H1 (cell line): ENCODE measurements at regions not wholly inside any gene's neighbourhood (a gene's known extent, or its start where the extent isn't known, plus 50 kb on each side); places are given as distances from the start of the nearest gene placed in this dataset.
A peak's percentile ranks its signal among the peaks of the same experiment; 100 is the strongest.

ENCODE experiments used
- CTCF ChIA-PET: fragments of 300-600 bp; sonication (Branson Sonifier 250); formaldehyde crosslinking; loops from one replicate; lab custom pipeline; 2021; ENCODE audit not compliant: partially characterized antibody; lab: Charles Lee
- POLR2A ChIA-PET: fragments of 300-600 bp; sonication (Branson Sonifier 250); formaldehyde crosslinking; loops from one replicate; lab custom pipeline; 2021; ENCODE audit warnings: inconsistent platforms; ENCODE audit not compliant: partially characterized antibody; lab: Charles Lee
- DNase-seq, 2 experiments: peaks; one replicate each; pipeline versions ENCODE4 v3.0.0 to v3.0.0-alpha.2; 2010 to 2022; ENCODE audit warnings: low spot score in 2 of 2, low read depth in 1 of 2, mixed read lengths in 1 of 2
- FAIRE-seq: peaks from 2 replicates; lab custom pipeline; 2011; peaks lifted over from hg19 to GRCh38; lab: Jason Lieb, UNC
- H2AFZ ChIP-seq: 2 replicates; pipeline ENCODE4 v1.8.1; 2012; ENCODE audit warnings: low read length, inconsistent platforms
- H2AK5ac ChIP-seq: 2 replicates; pipeline ENCODE4 v1.6.1; 2013; ENCODE audit warnings: low read depth, low read length
- H2BK120ac ChIP-seq: replicated peaks from 2 replicates; pipeline ENCODE3; 2013; ENCODE audit warnings: low read depth, low read length, inconsistent platforms
- H2BK12ac ChIP-seq: 2 replicates; pipeline ENCODE4 v1.6.1; 2013; ENCODE audit warnings: low read depth, low read length
- H2BK15ac ChIP-seq: 2 replicates; pipeline ENCODE4 v1.6.1; 2013; ENCODE audit warnings: low read length
- H2BK20ac ChIP-seq: 2 replicates; pipeline ENCODE4 v1.6.1; 2013; ENCODE audit warnings: low read length
- H2BK5ac ChIP-seq: 2 replicates; pipeline ENCODE4 v1.6.1; 2013; ENCODE audit warnings: low read depth, low read length
- H3K14ac ChIP-seq: 2 replicates; pipeline ENCODE4 v1.6.1; 2013; ENCODE audit warnings: inconsistent platforms; ENCODE audit not compliant: insufficient read length
- H3K18ac ChIP-seq: 2 replicates; pipeline ENCODE4 v1.6.1; 2013; ENCODE audit warnings: low read length; ENCODE audit errors: extremely low read depth
- H3K23ac ChIP-seq: 2 replicates; pipeline ENCODE4 v1.6.1; 2013; ENCODE audit warnings: inconsistent platforms; ENCODE audit not compliant: insufficient read length
- H3K23me2 ChIP-seq: 2 replicates; pipeline ENCODE4 v1.6.1; 2013; ENCODE audit warnings: low read depth, low read length
- H3K27ac ChIP-seq: 2 replicates; pipeline ENCODE4 v1.6.1; 2011; ENCODE audit warnings: low read depth, low read length, inconsistent platforms
- H3K27me3 ChIP-seq, 4 experiments: replicated peaks in 1 of 4; 1 replicate in 1 of 4; 2 replicates in 3 of 4; pipeline versions ENCODE4 v1.6.1 to v1.8.1; 2011 to 2013; ENCODE audit warnings: low read length in 3 of 4, mild to moderate bottlenecking in 3 of 4, inconsistent platforms in 2 of 4, mixed read lengths in 2 of 4, moderate library complexity in 1 of 4; ENCODE audit not compliant: control insufficient read depth in 3 of 4, insufficient read depth in 3 of 4; ENCODE audit errors: extremely low read depth in 1 of 4
- H3K36me3 ChIP-seq, 4 experiments: 2 replicates each; pipeline versions ENCODE4 v1.6.1 to v1.8.1; 2011 to 2013; ENCODE audit warnings: mild to moderate bottlenecking in 4 of 4, low read length in 3 of 4, moderate library complexity in 2 of 4, control low read depth in 1 of 4, inconsistent platforms in 1 of 4; ENCODE audit not compliant: insufficient read depth in 4 of 4, control insufficient read depth in 2 of 4
- H3K4ac ChIP-seq: replicated peaks from 2 replicates; pipeline ENCODE3; 2013; ENCODE audit warnings: low read length, low read depth, mixed read lengths, inconsistent platforms; ENCODE audit not compliant: insufficient read length
- H3K4me1 ChIP-seq, 4 experiments: replicated peaks in 1 of 4; 1 replicate in 1 of 4; 2 replicates in 3 of 4; pipeline versions ENCODE4 v1.6.1 to v1.8.1; 2011 to 2013; ENCODE audit warnings: low read length in 3 of 4, inconsistent platforms in 2 of 4, mixed read lengths in 1 of 4; ENCODE audit not compliant: insufficient read depth in 4 of 4, control insufficient read depth in 3 of 4
- H3K4me2 ChIP-seq, 2 experiments: 2 replicates each; pipeline versions ENCODE4 v1.6.1 to v1.8.1; 2011 to 2013; ENCODE audit warnings: low read depth in 2 of 2, low read length in 2 of 2, control low read depth in 1 of 2, inconsistent platforms in 1 of 2, mild to moderate bottlenecking in 1 of 2; ENCODE audit not compliant: insufficient read depth in 1 of 2
- H3K4me3 ChIP-seq, 4 experiments: fragments of 200-600, 300-600 bp in 1 of 4; sonication (generic), shearing (Covaris generic), sonication (Bioruptor Twin) in 1 of 4; 2 replicates each; pipeline versions ENCODE4 v1.5.1 to v1.8.1; 2011 to 2016; ENCODE audit warnings: low read length in 4 of 4, low read depth in 3 of 4, control low read depth in 2 of 4, inconsistent platforms in 2 of 4, mild to moderate bottlenecking in 2 of 4, mixed read lengths in 1 of 4, moderate library complexity in 1 of 4; ENCODE audit not compliant: insufficient read depth in 2 of 4; ENCODE audit errors: extremely low read depth in 1 of 4
- H3K56ac ChIP-seq: replicated peaks from 2 replicates; pipeline ENCODE3; 2013; ENCODE audit warnings: low read depth, mild to moderate bottlenecking, mixed read lengths, low read length, inconsistent platforms; ENCODE audit not compliant: insufficient read length
- H3K79me1 ChIP-seq: 2 replicates; pipeline ENCODE4 v1.6.1; 2013; ENCODE audit warnings: low read depth, low read length, control low read depth
- H3K79me2 ChIP-seq, 2 experiments: 2 replicates each; pipeline versions ENCODE4 v1.6.1 to v1.8.1; 2012 to 2013; ENCODE audit warnings: low read length in 2 of 2, mild to moderate bottlenecking in 2 of 2, inconsistent platforms in 1 of 2; ENCODE audit not compliant: insufficient read depth in 2 of 2, control insufficient read depth in 1 of 2
- H3K9ac ChIP-seq, 4 experiments: replicated peaks in 1 of 4; 1 replicate in 1 of 4; 2 replicates in 3 of 4; pipeline versions ENCODE4 v1.6.1 to v1.8.1; 2011 to 2013; ENCODE audit warnings: low read depth in 3 of 4, low read length in 3 of 4, control low read depth in 2 of 4, mild to moderate bottlenecking in 2 of 4, moderate library complexity in 2 of 4, inconsistent platforms in 1 of 4; ENCODE audit errors: extremely low read depth in 1 of 4
- H3K9me3 ChIP-seq, 2 experiments: 2 replicates each; pipeline versions ENCODE4 v1.6.1 to v1.8.1; 2012 to 2013; ENCODE audit warnings: mild to moderate bottlenecking in 2 of 2, moderate library complexity in 2 of 2, control low read depth in 1 of 2, inconsistent platforms in 1 of 2, low read depth in 1 of 2, low read length in 1 of 2, mixed read lengths in 1 of 2; ENCODE audit not compliant: insufficient read depth in 2 of 2
- H4K20me1 ChIP-seq, 2 experiments: replicated peaks in 1 of 2; 2 replicates each; pipeline versions ENCODE3 to v1.8.1; 2011 to 2013; ENCODE audit warnings: inconsistent platforms in 2 of 2, low read length in 2 of 2, mild to moderate bottlenecking in 1 of 2; ENCODE audit not compliant: insufficient read depth in 2 of 2, control insufficient read depth in 1 of 2
- H4K5ac ChIP-seq: 2 replicates; pipeline ENCODE4 v1.6.1; 2013; ENCODE audit warnings: low read length, low read depth, mixed read lengths, inconsistent platforms; ENCODE audit not compliant: insufficient read length
- H4K8ac ChIP-seq: 2 replicates; pipeline ENCODE4 v1.8.0; 2013; ENCODE audit warnings: mild to moderate bottlenecking, moderate library complexity, low read length, inconsistent platforms; ENCODE audit not compliant: insufficient read depth; ENCODE audit errors: extremely low read depth
- H4K91ac ChIP-seq: replicated peaks from 2 replicates; pipeline ENCODE3; 2013; ENCODE audit warnings: low read length, mixed read lengths, inconsistent platforms; ENCODE audit not compliant: insufficient read length
- JUN ChIP-seq: IDR thresholded peaks from 2 replicates; pipeline ENCODE4 v1.6.1; 2011; ENCODE audit warnings: low read depth, mild to moderate bottlenecking, improper control_type of control experiment, low read length
- YY1 ChIP-seq: IDR thresholded peaks from 2 replicates; pipeline ENCODE4 v1.6.1; 2011; ENCODE audit warnings: low read depth, mild to moderate bottlenecking, low read length
- WGBS, 2 experiments: shearing (Covaris generic) in 1 of 2; methylation state at CpG; one replicate each; pipeline versions ENCODE4 v1.1.6 to v1.1.7; 2013 to 2015; ENCODE audit warnings: low lambda C conversion rate in 2 of 2, mixed read lengths in 2 of 2, inconsistent platforms in 1 of 2, low coverage in 1 of 2, missing lambda C conversion rate in 1 of 2; ENCODE audit not compliant: insufficient replicate concordance in 2 of 2, insufficient coverage in 1 of 2, insufficient read length in 1 of 2; ENCODE audit errors: extremely low coverage in 1 of 2, missing lambda C conversion rate in 1 of 2; 5-methylcytosine and 5-hydroxymethylcytosine counted together

DNA sequence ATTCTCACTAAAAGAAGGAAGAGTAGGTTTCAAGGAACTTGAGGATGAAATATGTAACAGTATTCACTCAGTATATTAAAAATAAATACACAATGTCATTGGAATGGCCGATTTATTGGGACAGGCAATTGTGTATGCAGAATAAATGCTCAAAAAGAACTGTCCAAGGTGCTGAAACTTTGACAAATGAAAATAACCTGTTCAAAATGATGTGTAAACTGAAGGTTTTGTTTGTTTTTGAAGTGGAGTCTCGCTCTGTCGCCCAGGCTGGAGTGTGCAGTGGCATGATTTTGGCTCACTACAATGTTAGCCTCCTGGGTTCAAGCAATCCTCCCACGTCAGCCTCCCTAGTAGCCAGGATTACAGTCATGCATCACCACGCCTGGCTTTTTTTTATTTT is 318.7 kb upstream of the RBFOX1 start:
- Histone ChIP-seq H3K4me1 (no peaks in the 10 kb centered on the region), H3K9ac (no peak overlapping the region), H2BK20ac (no peak overlapping the region), H2BK12ac (no peak overlapping the region), H3K4me2 (no peak overlapping the region), H3K23ac (no peak overlapping the region), H3K14ac (no peak overlapping the region), H2BK15ac (no peak overlapping the region), H4K20me1 (no peaks in the 10 kb centered on the region), H3K18ac (no peak overlapping the region), H2BK120ac (no peak overlapping the region), H2BK5ac (no peak overlapping the region), H3K56ac (no peak overlapping the region), H3K79me2 (no peaks in the 10 kb centered on the region), H2AFZ (no peak overlapping the region), H3K9me3 (no peaks in the 10 kb centered on the region), H3K23me2 (no peaks in the 10 kb centered on the region), H3K27me3 (no peaks in the 10 kb centered on the region), H3K27ac (no peak overlapping the region), H2AK5ac (no peak overlapping the region), H3K4me3 (no peak overlapping the region), H3K4ac (no peak overlapping the region), H4K8ac (no peak overlapping the region), H4K91ac (no peak overlapping the region), H4K5ac (no peak overlapping the region), H3K36me3 (no peaks in the 10 kb centered on the region), H3K79me1 (no peaks in the 10 kb centered on the region)
- FAIRE-seq (peak; percentile 45), DNase-seq (no peak)
- 83% methylated on average over 5 of the region's 5 CpGs; no CpG with 5 or more reads in 1 of the 2 experiments for WGBS, 2 experiments
- ChIA-PET POLR2A (no interaction called here), CTCF (no interaction called here)
- TF ChIP-seq YY1 (no peak), JUN (no peak)
